HEK293T (cell line): ENCODE measurements at regions not wholly inside any gene's neighbourhood (a gene's known extent, or its start where the extent isn't known, plus 50 kb on each side); places are given as distances from the start of the nearest gene placed in this dataset.

Experiments used
- BHLHE40 ChIP-seq: fragments of 450-650 bp; IDR thresholded peaks from 2 replicates; pipeline ENCODE4 v1.6.1; 2016; ENCODE audit warnings: mild to moderate bottlenecking, moderate library complexity, borderline replicate concordance
- ELF4 ChIP-seq: fragments of 450-650 bp; IDR thresholded peaks from 2 replicates; pipeline ENCODE4 v1.6.1; 2017; ENCODE audit warnings: antibody characterized with exemption
- FOXA1 ChIP-seq: fragments of 450-650 bp; IDR thresholded peaks from 2 replicates; pipeline ENCODE4 v1.6.1; 2016; ENCODE audit warnings: mild to moderate bottlenecking
- FOXK2 ChIP-seq: fragments of 450-650 bp; IDR thresholded peaks from 2 replicates; pipeline ENCODE4 v1.6.1; 2016; ENCODE audit warnings: mild to moderate bottlenecking
- LEF1 ChIP-seq: fragments of 450-650 bp; IDR thresholded peaks from 2 replicates; pipeline ENCODE4 v1.6.1; 2017; ENCODE audit warnings: mild to moderate bottlenecking, borderline replicate concordance
- NFRKB ChIP-seq: fragments of 450-650 bp; IDR thresholded peaks from 2 replicates; pipeline ENCODE4 v1.6.1; 2016; ENCODE audit warnings: mild to moderate bottlenecking, moderate library complexity
- SP1 ChIP-seq: fragments of 450-650 bp; IDR thresholded peaks from 2 replicates; pipeline ENCODE4 v1.6.1; 2017
- SUZ12 ChIP-seq: fragments of 450-650 bp; IDR thresholded peaks from 2 replicates; pipeline ENCODE4 v1.6.1; 2016; ENCODE audit warnings: mild to moderate bottlenecking
- TF ChIP-seq, protein P1 (sequence below): fragments of 450-650 bp; IDR thresholded peaks from 2 replicates; pipeline ENCODE4 v1.6.1; 2016

DNA sequence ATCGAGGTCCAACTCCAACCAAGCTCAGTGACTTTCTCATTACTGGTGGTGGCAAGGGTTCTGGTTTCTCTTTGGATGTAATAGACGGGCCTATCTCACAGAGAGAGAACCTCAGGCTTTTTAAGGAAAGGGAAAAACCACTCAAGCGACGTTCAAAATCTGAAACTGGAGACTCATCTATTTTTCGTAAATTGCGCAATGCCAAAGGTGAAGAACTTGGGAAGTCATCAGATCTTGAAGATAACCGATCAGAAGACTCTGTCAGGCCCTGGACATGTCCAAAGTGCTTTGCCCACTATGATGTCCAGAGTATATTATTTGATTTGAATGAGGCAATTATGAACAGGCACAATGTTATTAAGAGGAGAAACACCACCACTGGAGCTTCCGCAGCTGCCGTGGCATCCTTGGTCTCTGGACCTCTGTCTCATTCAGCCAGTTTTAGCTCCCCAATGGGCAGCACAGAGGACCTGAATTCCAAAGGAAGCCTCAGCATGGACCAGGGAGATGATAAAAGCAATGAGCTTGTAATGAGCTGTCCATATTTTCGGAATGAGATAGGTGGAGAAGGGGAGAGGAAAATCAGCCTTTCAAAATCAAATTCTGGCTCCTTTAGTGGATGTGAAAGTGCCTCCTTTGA is 343.5 kb upstream of the RGS6 start:
- no peak for TF ChIP-seq SP1
- no peak for TF ChIP-seq LEF1
- no peak for TF ChIP-seq FOXA1
- TF ChIP-seq FOXK2 = no peak
- no peak for TF ChIP-seq NFRKB
- TF ChIP-seq ELF4 = no peak
- no peak for TF ChIP-seq BHLHE40
- no peak for TF ChIP-seq SUZ12
- TF ChIP-seq, protein P1, sequence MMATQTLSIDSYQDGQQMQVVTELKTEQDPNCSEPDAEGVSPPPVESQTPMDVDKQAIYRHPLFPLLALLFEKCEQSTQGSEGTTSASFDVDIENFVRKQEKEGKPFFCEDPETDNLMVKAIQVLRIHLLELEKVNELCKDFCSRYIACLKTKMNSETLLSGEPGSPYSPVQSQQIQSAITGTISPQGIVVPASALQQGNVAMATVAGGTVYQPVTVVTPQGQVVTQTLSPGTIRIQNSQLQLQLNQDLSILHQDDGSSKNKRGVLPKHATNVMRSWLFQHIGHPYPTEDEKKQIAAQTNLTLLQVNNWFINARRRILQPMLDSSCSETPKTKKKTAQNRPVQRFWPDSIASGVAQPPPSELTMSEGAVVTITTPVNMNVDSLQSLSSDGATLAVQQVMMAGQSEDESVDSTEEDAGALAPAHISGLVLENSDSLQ = no peak
